ENCODE measurements at regions not wholly inside any gene's neighbourhood (a gene's known extent, or its start where the extent isn't known, plus 50 kb on each side); places are given as distances from the start of the nearest gene placed in this dataset.
"Not testable (repeated sequence)": the region's sequence is repeated elsewhere in the genome, so short reads cannot be mapped to it uniquely, and the experiment has no call there.

DNA sequence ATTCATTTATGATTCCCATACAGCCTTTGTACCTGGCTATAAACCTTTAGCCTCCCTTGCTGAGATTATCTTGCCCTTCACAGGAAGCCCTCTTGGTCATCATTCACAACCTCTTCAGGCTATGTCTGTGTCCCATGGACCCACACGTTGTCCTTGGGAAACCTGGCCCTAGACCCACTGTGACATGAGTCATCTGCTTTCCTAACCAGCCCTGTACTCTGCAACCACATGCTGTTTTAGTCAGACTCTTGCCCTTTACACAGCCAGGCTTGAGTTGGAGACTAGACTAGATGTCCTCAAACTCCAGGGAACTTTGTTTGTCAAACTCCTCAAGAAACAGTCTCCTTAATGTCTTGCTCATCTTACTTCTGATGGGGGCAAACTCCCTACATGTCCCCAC is 229.3 kb upstream of the ZSWIM2 start:
- no peak for DNase-seq (ENCODE audit: low read depth in 4 of 4, low spot score in 2 of 4)

GRCh38 chr2:187075671-187076070 is 226.7 kb upstream of the ZSWIM2 start:
- DNase-seq (ENCODE audit: low read depth in 4 of 4, low spot score in 2 of 4), result no peak

DNA sequence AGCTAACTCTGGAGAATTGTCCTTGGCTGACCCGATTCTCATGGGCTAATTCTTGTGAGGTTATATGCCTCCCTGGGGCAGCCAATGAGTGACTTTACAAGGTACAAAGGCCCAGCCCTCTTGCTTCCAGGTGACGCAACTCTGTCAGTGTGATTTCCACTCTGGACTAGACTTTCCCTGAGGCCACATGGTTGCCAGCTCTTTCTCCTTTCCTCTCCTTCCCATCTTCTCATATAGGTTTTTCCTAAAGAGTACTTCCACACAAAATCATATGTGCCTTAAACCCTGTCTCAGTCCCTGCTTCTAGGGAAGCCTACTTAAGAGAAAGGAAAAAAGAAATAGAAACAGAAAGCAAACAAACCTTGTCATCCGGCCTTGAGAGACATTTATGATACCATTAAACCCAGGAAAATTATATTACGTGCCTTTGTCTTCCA is 226.2 kb upstream of the ZSWIM2 start:
- no peak for DNase-seq (ENCODE audit: low read depth in 4 of 4, low spot score in 2 of 4)

- no peak for DNase-seq (ENCODE audit: low read depth in 4 of 4, low spot score in 2 of 4)
These were observed 209.2 kb upstream of the ZSWIM2 start for GRCh38 chr2:187058198-187058597.

GRCh38 chr2:187057466-187057865 is 208.5 kb upstream of the ZSWIM2 start:
- DNase-seq (ENCODE audit: low read depth in 4 of 4, low spot score in 2 of 4), result no peak

DNA sequence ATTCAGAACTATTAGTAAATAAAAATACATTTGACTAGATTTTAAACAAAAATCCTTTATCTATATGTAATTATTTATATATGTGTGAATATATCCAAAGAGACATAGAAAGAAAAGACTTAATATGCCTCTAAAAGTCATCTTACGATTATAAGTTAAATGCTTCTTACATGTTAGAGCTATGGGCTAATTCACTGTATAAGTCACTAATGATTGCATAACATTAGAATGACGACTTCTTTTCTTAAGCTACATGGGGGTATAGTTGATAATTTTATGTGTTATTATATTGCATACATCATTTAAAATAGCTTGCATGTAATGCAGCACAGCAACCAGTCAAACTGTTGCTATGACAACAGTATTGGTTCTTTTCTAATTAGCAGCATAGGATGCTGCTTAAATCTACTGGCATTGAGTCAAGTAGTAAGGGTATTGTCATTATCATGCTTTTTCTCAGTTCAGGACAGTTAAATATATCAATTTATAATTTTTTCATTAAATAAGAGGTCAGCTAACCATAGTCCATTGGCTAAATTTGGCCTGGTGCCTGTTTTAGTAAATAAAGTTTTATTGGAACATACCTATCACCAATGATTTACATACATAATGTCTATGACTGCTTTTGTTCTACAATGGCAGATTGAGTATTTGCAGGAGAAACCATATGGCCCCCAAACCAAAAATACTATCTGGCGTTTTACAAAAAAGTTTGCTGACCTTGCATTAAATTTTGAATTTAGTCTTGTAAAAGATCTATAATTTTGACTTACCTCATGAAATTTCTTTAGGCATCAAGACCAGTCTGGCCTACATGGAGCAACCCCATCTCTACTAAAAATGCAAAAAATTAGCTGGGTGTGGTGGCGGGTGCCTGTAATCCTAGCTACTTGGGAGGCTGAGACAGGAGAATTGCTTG is 207.7 kb upstream of the ZSWIM2 start:
- DNase-seq (ENCODE audit: low read depth in 4 of 4, low spot score in 2 of 4), result no peak

DNA sequence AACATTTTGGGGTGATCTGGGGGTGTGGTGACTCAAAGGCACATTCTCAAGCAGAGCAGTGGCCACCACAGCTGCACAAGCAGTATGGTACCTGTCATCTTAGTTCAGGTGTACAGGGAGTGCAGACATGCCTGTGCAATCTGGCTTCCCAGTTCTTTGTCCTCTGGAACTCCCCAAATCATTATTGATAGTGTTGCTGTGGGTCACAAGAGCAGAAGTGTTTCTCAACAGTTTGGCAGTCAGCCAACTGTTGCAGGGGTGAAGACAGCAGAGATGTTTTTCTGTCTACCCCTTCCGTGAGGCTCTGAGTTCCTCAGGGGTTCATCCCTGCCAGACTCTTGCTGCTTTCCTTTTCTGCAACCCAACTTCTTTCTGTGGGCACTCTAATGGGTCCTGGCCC is 206.5 kb upstream of the ZSWIM2 start:
- no peak for DNase-seq (ENCODE audit: low read depth in 4 of 4, low spot score in 2 of 4)

GRCh38 chr2:187054501-187055319 is 205.7 kb upstream of the ZSWIM2 start:
- DNase-seq (ENCODE audit: low read depth in 4 of 4, low spot score in 2 of 4), result no peak

- DNase-seq (ENCODE audit: low read depth in 4 of 4, low spot score in 2 of 4), result no peak
These were observed 202.4 kb upstream of the ZSWIM2 start for GRCh38 chr2:187051350-187051749.

- no peak for DNase-seq (ENCODE audit: low read depth in 4 of 4, low spot score in 2 of 4)
These were observed 201.5 kb upstream of the ZSWIM2 start for GRCh38 chr2:187050409-187050998.

DNA sequence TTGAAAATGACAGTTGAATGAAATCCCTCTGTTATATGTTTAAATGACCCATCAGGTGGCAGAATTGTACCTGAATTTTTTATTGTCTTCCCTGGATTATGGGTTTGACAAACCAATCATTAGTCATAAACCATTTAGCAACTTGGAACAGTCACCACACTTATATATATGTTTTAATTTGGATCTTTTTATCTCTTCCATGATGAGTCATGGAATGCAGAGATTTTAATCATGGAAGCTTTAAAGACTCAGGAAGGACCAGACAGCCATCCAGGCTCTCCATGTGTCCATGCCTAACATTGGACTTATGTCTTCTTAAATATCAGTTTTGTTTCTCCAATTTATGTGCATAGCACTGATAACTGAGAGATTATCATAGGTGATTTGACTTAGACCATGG is 188.3 kb upstream of the ZSWIM2 start:
- DNase-seq (ENCODE audit: low read depth in 4 of 4, low spot score in 2 of 4), result no peak

GRCh38 chr2:187034434-187034833 is 185.5 kb upstream of the ZSWIM2 start:
- DNase-seq (ENCODE audit: low read depth in 4 of 4, low spot score in 2 of 4), result no peak

DNA sequence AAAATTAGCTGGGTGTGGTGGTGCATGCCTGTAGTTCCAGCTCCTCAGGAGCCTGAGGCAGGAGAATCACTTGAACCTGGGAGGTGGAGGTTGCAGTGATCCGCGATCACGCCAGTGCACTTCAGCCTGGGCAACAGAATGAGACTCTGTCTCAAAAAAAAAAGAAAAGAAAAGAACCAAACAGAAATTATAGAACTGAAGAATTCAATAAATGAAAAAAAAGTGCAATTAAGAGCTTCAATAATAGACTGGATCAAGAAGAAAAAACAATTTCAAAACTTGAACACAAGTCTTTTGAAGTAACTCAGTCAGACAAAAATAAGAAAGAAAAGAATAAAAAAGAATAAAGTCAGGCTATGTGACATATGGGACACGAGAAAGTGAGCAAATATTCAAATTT is 175.8 kb upstream of the ZSWIM2 start:
- DNase-seq (ENCODE audit: low read depth in 4 of 4, low spot score in 2 of 4), result no peak

DNA sequence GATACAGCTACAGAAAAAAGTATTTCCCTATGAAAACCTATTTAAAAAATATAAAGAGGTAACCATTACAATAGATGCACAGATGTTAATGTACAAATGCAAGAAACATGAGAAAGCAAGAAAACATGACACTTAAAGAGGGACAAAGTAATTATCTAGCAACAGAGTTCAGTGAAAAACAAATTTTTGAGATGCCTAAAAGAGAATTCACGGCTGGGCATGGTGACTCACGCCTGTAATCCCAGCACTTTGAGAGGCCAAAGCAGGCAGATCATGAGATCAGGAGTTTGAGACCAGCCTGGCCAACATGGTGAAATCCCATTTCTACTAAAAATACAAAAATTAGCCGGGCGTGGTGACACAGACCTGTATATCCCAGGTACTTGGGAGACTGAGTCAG is 175.0 kb upstream of the ZSWIM2 start:
- not testable (repeated sequence) for DNase-seq (ENCODE audit: low read depth in 4 of 4, low spot score in 2 of 4)

DNA sequence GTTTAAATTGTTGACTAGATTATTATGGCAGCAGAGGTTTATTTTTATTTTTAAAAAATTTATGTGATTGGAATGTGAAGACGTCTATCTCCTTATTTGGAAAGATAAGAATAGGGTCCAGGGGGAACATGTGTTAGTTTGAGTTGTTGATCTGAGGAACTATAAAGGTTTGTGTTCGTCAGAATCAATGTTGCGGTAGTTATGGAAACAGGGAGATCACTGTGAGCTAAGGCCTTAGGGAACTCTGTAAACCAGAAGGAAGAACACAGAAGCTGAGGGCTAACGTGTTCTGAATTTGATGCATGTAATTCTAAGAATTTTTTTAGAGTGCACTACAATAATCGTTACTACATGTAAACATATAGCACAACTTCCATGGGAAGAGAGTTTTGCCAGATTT is 168.5 kb upstream of the ZSWIM2 start:
- no peak for DNase-seq (ENCODE audit: low read depth in 4 of 4, low spot score in 2 of 4)

DNA sequence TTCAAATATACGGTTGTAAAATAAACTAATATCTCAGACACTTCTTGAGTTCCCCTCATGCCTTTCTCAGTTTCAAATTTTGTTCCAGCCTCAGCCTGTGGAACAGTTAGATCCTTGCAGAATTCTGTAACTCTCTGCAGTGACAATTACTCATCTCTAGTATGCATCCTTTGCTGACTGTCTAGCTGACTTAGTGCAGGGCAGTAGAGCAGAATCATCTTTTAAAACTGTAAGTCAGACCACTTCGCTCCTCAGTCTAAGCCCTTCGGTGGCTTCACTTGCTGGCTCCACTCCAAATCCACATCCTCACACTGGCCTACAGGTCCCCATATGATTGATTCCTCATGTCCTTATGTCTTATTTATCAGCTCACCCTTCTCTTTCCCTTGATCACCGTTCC is 164.1 kb upstream of the ZSWIM2 start:
- DNase-seq (ENCODE audit: low read depth in 4 of 4, low spot score in 2 of 4), result no peak

DNA sequence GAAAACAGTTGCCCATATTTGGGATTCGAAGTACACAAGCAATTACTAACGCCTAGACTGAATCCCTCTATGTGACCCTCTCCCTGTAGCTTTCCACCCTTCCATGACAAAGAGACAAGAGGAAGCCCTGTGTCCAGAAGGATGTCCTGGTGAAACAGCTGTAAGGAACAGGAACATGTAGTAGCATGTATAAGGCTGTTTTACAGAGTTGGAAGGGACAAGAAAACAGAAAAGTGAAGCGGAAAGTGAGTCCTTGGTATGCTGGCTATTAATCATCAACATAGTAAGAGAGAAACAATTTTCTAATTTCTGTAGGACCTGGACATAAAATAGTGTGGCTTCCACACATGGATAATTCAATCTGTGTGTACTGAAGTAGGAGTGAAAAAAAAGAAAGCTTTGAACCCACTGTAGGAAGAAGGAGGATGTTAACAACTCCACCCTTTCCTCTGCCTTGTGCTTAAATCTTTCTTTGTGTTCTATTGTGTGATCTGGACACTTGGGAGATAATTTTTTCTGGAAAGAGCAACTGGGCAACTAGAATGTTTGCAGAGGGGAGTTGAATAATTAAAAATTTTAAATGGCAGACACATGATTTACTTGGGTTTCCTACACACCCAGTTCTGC is 162.3 kb upstream of the ZSWIM2 start:
- DNase-seq (ENCODE audit: low read depth in 4 of 4, low spot score in 2 of 4), result no peak

- no peak for DNase-seq (ENCODE audit: low read depth in 4 of 4, low spot score in 2 of 4)
These were observed 160.7 kb upstream of the ZSWIM2 start for GRCh38 chr2:187009483-187010239.

GRCh38 chr2:187008111-187008510 is 159.1 kb upstream of the ZSWIM2 start:
- no peak for DNase-seq (ENCODE audit: low read depth in 4 of 4, low spot score in 2 of 4)

GRCh38 chr2:187003611-187004010 is 154.6 kb upstream of the ZSWIM2 start:
- DNase-seq (ENCODE audit: low read depth in 4 of 4, low spot score in 2 of 4), result no peak
